Inferior parietal cortex (tissue), 1 donor: ENCODE measurements at regions not wholly inside any gene's neighbourhood (a gene's known extent, or its start where the extent isn't known, plus 50 kb on each side); places are given as distances from the start of the nearest gene placed in this dataset.

Experiments
- DNase-seq: peaks from one replicate; pipeline ENCODE4 v3.0.0-alpha.2; 2016; ENCODE audit errors: extremely low spot score

- DNase-seq = no peak
These were observed 303.9 kb upstream of the EDIL3 start for GRCh38 chr5:84688566-84688965.

- no peak for DNase-seq
These were observed 300.6 kb upstream of the EDIL3 start for GRCh38 chr5:84685121-84685894.

- no peak for DNase-seq
These were observed 298.9 kb upstream of the EDIL3 start for GRCh38 chr5:84683594-84683993.

- no peak for DNase-seq
These were observed 297.9 kb upstream of the EDIL3 start for GRCh38 chr5:84682531-84682930.

- DNase-seq = no peak
These were observed 296.2 kb upstream of the EDIL3 start for GRCh38 chr5:84680908-84681307.

GRCh38 chr5:84673785-84674184, 289.1 kb upstream of the EDIL3 start:
- no peak for DNase-seq

GRCh38 chr5:84667576-84667975, 282.9 kb upstream of the EDIL3 start:
- no peak for DNase-seq

- no peak for DNase-seq
These were observed 265.7 kb upstream of the EDIL3 start for GRCh38 chr5:84650429-84650828.

GRCh38 chr5:84647581-84647980, 262.9 kb upstream of the EDIL3 start:
- DNase-seq = no peak

- DNase-seq = no peak
These were observed 258.1 kb upstream of the EDIL3 start for GRCh38 chr5:84642795-84643194.

GRCh38 chr5:84642324-84642723, 257.6 kb upstream of the EDIL3 start:
- DNase-seq = no peak

- no peak for DNase-seq
These were observed 253.1 kb upstream of the EDIL3 start for GRCh38 chr5:84637662-84638375.

GRCh38 chr5:84635235-84636055, 250.8 kb upstream of the EDIL3 start:
- DNase-seq = no peak

GRCh38 chr5:84634256-84634655, 249.6 kb upstream of the EDIL3 start:
- DNase-seq = no peak

GRCh38 chr5:84632418-84632817, 247.7 kb upstream of the EDIL3 start:
- DNase-seq = no peak

- no peak for DNase-seq
These were observed 244.2 kb upstream of the EDIL3 start for GRCh38 chr5:84628918-84629317.

GRCh38 chr5:84623019-84623418, 238.3 kb upstream of the EDIL3 start:
- no peak for DNase-seq

GRCh38 chr5:84622461-84622860, 237.8 kb upstream of the EDIL3 start:
- DNase-seq = no peak

GRCh38 chr5:84618262-84618661, 233.6 kb upstream of the EDIL3 start:
- DNase-seq = no peak

GRCh38 chr5:84614906-84615305, 230.2 kb upstream of the EDIL3 start:
- DNase-seq = peak; percentile 58

GRCh38 chr5:84606784-84607183, 222.1 kb upstream of the EDIL3 start:
- no peak for DNase-seq

- no peak for DNase-seq
These were observed 220.6 kb upstream of the EDIL3 start for GRCh38 chr5:84605241-84605640.
